Anterior cingulate cortex (tissue), 58 donors: ENCODE measurements at regions not wholly inside any gene's neighbourhood (a gene's known extent, or its start where the extent isn't known, plus 50 kb on each side); places are given as distances from the start of the nearest gene placed in this dataset.

Source experiments
- DNase-seq, 58 donors: peaks; one replicate each; lab custom pipeline; 2025; lab: John Stamatoyannopoulos, UW

DNA sequence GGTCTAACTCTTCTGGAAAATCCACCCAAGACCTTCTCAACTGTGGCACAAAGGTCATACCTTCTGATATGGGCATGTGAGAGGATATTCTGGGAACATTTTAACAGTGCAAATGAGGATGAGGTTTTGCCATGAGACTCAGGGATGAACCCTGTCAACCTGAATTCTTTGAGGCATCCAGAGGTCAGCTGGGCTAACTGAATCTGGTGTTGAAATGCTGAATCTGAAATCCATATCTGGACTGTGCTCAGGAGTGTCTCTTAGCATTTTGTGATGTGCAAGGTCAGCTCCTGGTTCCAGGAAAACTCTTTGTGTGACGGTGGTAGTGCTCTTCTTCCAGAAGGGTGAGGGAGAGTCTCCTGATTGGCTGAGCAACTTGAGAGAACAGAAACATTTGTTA is 276.0 kb upstream of the SALL1 start:
- no peak for DNase-seq

DNA sequence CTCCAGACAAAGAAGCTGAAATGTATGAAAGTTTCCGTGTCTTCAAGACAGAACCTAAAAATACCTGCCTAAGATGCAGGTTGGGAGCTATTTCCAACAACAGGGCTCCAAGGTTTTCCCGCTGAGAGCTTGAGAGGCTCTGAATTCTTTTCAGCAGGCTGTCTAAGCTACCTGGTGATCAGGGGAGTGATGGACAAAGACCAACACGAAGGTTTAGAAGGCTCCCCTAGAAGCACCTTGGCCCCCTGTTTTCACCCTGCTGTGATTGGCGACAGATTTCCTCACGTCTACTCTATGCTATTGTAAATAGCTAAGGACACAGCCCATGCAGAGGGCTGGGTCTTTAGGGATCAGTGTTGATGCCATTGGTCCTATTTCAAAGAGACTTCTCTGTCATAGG is 275.2 kb upstream of the SALL1 start:
- DNase-seq = no peak

DNA sequence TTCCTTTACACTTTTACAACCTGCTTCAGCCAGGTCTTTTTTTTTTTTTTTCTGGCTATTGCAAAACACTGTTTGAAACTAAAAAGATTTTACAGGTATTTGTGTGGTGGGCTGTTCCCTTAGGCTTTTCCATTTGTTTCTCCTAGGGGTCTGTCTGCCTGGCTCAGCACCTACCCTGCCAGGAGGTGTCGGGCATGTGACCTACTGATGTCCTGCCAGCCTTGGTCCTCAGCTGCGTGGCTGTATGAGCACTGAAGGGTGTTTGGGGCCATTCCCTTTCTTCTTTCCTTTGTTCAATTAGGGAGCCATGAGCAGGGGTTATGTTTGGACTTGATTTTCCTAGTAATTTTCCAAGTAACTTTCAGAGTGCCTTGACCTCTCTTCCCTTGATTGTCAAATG is 269.2 kb upstream of the SALL1 start:
- DNase-seq = no peak

GRCh38 chr16:51419768-51420167 is 268.7 kb upstream of the SALL1 start:
- peak in 1 of 58 donors; percentile 2 for DNase-seq

GRCh38 chr16:51418258-51418657 is 267.2 kb upstream of the SALL1 start:
- DNase-seq = no peak

GRCh38 chr16:51416926-51417325 is 265.9 kb upstream of the SALL1 start:
- no peak for DNase-seq

GRCh38 chr16:51410125-51410524 is 259.1 kb upstream of the SALL1 start:
- no peak for DNase-seq

DNA sequence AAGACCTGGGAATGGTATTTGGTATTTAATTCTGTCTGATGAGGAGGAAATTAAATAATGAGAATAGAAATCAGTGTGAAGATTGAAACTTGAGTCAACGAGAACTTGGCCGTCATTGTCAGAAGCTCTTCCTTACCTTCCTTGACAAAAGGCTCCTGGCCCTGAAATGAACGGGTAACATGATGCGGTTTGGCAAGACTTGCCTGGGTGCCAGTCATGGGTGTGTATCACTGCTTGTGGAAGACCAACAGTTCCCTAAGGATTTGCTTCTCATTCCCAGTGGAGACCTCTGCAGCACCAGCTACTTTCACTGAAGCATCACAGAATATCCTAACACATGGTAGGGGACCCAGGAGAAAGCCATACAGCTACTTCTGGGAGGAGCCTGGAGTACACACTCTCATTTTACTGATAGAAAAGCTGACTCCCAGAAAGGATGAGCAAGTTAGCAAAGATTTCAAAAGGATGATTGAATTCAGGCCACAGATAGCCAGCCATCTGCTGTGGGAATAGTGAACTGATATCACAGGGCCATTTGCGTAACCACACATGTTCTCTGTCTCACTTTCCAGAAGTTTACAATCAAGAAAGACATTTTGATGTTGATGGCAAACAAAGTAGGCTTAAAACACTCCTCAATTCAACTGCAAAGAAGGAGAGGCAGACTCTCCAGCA is 258.1 kb upstream of the SALL1 start:
- DNase-seq = no peak

DNA sequence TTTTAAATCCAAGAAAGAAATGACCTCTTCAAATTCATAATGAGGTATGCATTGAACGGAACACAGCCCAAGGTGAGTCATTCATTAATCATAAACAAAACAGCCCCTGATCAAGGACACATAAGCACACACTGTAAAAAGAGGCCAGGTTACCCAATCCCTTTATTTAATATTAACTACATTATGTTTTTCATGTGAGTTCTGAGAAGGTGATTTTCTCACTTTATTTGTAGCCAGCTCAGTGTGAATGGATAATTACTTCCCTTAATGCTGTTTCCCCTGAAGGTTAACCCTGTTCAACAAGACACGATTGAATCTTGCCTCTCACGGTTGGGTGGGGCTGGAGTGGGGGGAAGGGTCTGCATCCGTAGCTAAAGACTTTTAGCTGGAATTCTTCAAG is 257.3 kb upstream of the SALL1 start:
- DNase-seq = no peak

DNA sequence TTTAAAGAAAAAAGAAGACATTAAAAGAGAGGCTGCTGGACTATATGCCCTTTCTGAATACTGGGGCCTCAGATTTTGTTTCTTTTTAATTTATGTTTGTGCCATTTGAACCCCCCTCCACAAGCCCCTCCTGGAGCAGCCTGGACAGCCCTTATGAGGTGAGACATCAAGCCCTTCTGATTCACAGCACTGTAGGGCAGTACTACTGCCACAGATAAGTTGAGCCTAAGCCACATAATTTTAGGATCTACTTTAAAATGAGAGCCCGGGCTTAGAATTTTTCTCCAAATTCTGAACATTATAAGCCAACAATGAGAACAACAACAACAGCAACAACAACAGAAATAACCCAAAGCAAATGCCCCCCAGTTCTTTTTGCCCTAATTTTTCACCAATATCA is 256.9 kb upstream of the SALL1 start:
- DNase-seq = no peak

DNA sequence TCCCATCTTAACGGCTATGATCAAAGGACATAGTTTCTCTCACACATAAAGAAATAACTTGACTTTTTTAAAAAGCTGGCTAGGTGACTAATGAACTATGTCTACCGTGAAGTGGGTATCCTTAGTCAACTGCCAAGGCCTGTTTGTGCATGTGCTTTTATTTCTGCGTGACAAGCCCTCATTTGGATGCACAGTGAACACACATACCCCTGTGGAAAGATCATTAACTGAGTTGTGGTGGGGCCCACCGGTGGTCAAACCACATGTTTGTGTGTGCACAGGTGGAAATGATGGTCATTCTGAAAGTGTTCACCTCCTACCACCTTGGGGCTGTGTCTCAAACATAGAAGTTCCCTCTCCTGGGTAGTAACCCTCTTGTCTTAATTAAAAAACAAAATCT is 256.1 kb upstream of the SALL1 start:
- no peak for DNase-seq

- DNase-seq = no peak
Observed at GRCh38 chr16:51405361-51405760, 254.3 kb upstream of the SALL1 start.

GRCh38 chr16:51404386-51404785 is 253.3 kb upstream of the SALL1 start:
- DNase-seq = no peak

DNA sequence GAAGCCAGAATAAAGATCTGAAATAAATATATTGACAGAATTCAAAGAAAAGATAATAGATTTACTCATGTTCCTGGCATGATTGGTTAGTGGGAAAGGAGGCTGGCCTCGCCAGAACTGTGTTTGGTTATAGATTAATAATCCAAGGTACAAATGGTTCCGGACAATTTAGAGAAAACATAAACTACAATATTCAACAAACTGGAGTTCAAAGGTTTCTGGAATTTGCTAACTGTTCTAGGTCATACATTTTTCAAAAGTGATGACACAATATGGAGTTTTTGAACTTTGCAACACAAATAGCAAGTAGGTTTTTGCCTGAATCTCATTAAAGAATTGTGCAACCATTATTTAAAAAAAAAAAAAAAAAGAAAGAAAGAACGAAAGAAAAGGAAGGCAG is 251.7 kb upstream of the SALL1 start:
- no peak for DNase-seq

DNA sequence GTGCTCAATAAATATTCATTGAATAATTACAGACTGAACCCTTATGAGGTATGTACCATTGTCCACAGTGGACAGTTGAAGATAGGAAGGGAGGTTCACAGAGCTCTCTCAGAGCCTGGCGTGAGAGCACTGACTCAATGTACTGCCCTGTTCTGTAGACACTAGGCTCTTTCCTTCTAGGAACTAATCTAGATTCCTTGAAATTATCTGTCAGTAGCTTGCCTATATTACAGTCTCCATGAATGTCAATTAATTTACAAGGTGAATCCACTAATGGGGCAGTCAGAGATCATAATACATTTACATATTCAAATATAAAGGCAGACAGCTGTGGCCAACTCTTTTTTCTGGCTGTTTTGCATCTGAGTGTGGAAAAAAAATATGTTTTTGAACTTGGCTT is 251.2 kb upstream of the SALL1 start:
- DNase-seq = no peak

DNA sequence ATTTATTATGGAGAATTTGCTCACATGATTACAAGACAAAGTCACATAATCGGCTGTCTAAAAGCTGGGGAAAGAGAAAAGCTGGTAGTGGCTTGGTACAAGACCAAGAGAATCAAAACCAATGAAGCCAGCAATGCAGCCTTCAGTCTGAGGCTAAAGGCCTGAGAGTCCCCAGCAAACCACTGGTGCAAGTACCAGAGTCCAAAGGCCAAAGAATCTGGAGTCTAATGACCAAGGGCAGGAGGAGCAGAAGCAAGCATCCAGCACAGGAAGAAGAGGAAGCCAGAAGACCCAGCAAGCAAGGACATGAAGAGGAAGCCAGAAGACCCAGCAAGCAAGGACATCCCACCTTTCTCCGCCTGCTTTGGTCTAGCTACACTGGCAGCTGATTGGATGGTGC is 250.6 kb upstream of the SALL1 start:
- no peak for DNase-seq

DNA sequence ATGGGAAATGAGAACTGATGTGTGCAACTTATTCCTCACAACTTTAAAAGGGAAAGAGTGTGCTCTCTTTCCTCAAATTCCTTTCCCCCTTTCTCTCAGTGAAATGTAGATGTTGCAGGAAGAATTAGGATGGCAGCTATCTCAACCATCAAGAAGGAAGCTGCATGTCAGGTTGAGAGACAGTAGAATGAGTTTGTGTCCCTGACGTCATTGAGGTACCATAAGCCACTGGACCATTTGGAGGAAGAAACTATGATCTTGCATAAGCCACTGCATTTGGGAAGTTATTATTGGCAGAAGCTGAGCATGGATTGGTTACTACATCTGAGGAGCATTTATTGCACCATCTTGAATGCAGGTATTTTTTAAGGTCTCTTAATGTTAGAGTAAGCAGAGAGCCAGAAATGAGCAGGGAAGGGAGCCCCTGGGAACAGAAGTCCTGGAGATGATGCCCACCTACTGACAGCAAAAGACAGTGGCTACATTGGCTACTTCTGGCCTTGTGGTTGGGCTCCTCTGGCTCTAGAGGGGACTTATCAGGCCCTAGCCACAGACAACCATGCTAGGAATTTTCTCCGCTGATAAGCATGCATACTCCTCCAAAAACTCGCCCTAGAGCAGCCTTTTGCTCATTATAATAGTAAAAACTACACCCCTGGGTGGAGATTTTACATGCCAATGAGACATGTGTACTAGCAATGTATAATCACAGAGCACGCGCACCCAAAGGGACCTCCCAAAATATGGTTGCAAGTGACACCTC is 249.0 kb upstream of the SALL1 start:
- no peak for DNase-seq

DNA sequence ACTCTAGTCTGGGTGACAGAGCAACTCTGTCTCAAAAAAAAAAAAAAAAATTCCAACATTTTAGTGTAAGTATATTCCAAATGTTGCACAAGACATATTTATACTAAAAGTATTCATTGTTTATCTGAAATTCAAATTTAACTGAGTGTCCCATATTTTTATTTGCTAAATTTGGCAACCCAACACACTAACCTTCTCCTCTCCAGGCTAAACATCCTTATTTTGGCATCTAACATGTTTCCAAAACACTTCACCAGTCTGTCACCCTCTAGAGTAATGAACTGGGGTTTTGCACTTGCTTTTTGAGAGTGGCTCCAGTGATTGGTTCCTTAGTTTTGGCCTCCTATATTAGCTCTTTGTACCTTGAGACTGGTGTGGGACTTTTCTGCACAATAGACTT is 243.4 kb upstream of the SALL1 start:
- no peak for DNase-seq

GRCh38 chr16:51393381-51394005 is 242.4 kb upstream of the SALL1 start:
- no peak for DNase-seq

- DNase-seq = no peak
Observed at GRCh38 chr16:51392521-51393187, 241.6 kb upstream of the SALL1 start.

GRCh38 chr16:51391798-51392511 is 240.9 kb upstream of the SALL1 start:
- peak in 7 of 58 donors; percentile 2 to 37 (median 7) for DNase-seq
